HCT116 (cell line): ENCODE measurements at regions not wholly inside any gene's neighbourhood (a gene's known extent, or its start where the extent isn't known, plus 50 kb on each side); places are given as distances from the start of the nearest gene placed in this dataset.

Experiments used
- ATAC-seq: fragments of 200-7000 bp; cut with Tn5 transposase; 2 replicates; pipeline ENCODE4 v1.9.1; 2020; ENCODE audit warnings: mild to moderate bottlenecking, moderate library complexity
- BruUV-seq: library from RNA; stranded (reverse); fragments of 400-500 nt; replicated peaks from 2 replicates; lab custom pipeline; 2021; lab: Mats Ljungman, UMichigan
- CTCF ChIA-PET: fragments of 300-600 bp; sonication (Branson Sonifier 250); formaldehyde crosslinking; loops from one replicate; lab custom pipeline; 2021; ENCODE audit warnings: antibody characterized with exemption; lab: Charles Lee
- POLR2A ChIA-PET: fragments of 300-600, 350-600 bp; sonication (Branson Sonifier 250); formaldehyde crosslinking; loops from one replicate; lab custom pipeline; 2021; ENCODE audit warnings: antibody characterized with exemption; lab: Charles Lee
- RAD21 ChIA-PET, 2 experiments: fragments of 300-600 bp; sonication (Branson Sonifier 250); formaldehyde crosslinking; loops; one replicate each; lab custom pipeline; 2023; ENCODE audit warnings: low total read pairs in 2 of 2; ENCODE audit not compliant: uncharacterized antibody in 2 of 2, unreplicated experiment in 2 of 2, low non-redundant PET in 1 of 2; lab: Charles Lee
- DNase-seq: peaks from one replicate; pipeline ENCODE4 v3.0.0-alpha.2; 2010; ENCODE audit warnings: low read depth, low spot score
- H2AFZ ChIP-seq: fragments of 200-600 bp; shearing (Covaris generic), sonication (generic); 2 replicates; pipeline ENCODE4 v1.6.1; 2017; ENCODE audit warnings: low read depth, mixed run types, mixed read lengths, antibody characterized with exemption, low read length; ENCODE audit not compliant: poor library complexity, severe bottlenecking
- H3K27ac ChIP-seq: 2 replicates; pipeline ENCODE4 v1.5.1; 2012; ENCODE audit warnings: low read depth, low read length
- H3K27me3 ChIP-seq: fragments of 200-600 bp; sonication (generic); 2 replicates; pipeline ENCODE4 v1.6.1; 2016; ENCODE audit warnings: mixed run types, low read length, mixed read lengths; ENCODE audit not compliant: insufficient read depth
- H3K36me3 ChIP-seq, 2 experiments: fragments of 200-500 bp in 1 of 2; fragments of 200-600 bp in 1 of 2; sonication (Bioruptor generic) in 1 of 2; sonication (generic) in 1 of 2; 2 replicates each; pipeline versions ENCODE4 v1.5.1 to v1.6.1; 2014 to 2016; ENCODE audit warnings: low read length in 2 of 2, inconsistent platforms in 1 of 2, mixed read lengths in 1 of 2, mixed run types in 1 of 2; ENCODE audit not compliant: insufficient read depth in 2 of 2, control insufficient read depth in 1 of 2
- H3K4me1 ChIP-seq, 2 experiments: fragments of 200-600 bp in 1 of 2; sonication (generic) in 1 of 2; 2 replicates each; pipeline versions ENCODE4 v1.5.1 to v1.6.1; 2012 to 2017; ENCODE audit warnings: low read length in 2 of 2, inconsistent platforms in 1 of 2, mild to moderate bottlenecking in 1 of 2, mixed read lengths in 1 of 2, mixed run types in 1 of 2, moderate library complexity in 1 of 2; ENCODE audit not compliant: insufficient read depth in 2 of 2, control insufficient read depth in 1 of 2
- H3K4me2 ChIP-seq: fragments of 200-600 bp; sonication (generic); 2 replicates; pipeline ENCODE4 v1.6.1; 2017; ENCODE audit warnings: mixed run types, low read length, mixed read lengths
- H3K4me3 ChIP-seq, 2 experiments: fragments of 200-600 bp in 1 of 2; sonication (generic) in 1 of 2; replicated peaks in 1 of 2; 2 replicates each; pipeline ENCODE4 v1.5.1; 2011 to 2016; ENCODE audit warnings: low read length in 2 of 2, control low read depth in 1 of 2, low read depth in 1 of 2, mild to moderate bottlenecking in 1 of 2, mixed read lengths in 1 of 2, mixed run types in 1 of 2
- H3K79me2 ChIP-seq: fragments of 200-600 bp; sonication (generic); 2 replicates; pipeline ENCODE4 v1.6.1; 2017; ENCODE audit warnings: mild to moderate bottlenecking, mixed run types, low read length, moderate library complexity, mixed read lengths; ENCODE audit not compliant: insufficient read depth
- H3K9ac ChIP-seq: fragments of 200-600 bp; sonication (generic); 2 replicates; pipeline ENCODE4 v1.6.1; 2016; ENCODE audit warnings: low read length, mixed read lengths
- H3K9me2 ChIP-seq: fragments of 200-600 bp; sonication (generic), shearing (Covaris generic); 2 replicates; pipeline ENCODE4 v1.6.1; 2017; ENCODE audit warnings: mixed run types, mild to moderate bottlenecking, moderate library complexity; ENCODE audit not compliant: insufficient read depth
- H3K9me3 ChIP-seq, 2 experiments: fragments of 200-500 bp in 1 of 2; fragments of 200-600 bp in 1 of 2; sonication (Bioruptor generic) in 1 of 2; sonication (generic) in 1 of 2; 2 replicates each; pipeline ENCODE4 v1.6.1; 2014 to 2017; ENCODE audit warnings: low read length in 2 of 2, mixed read lengths in 2 of 2, inconsistent platforms in 1 of 2, low read depth in 1 of 2, mild to moderate bottlenecking in 1 of 2, mixed run types in 1 of 2, moderate library complexity in 1 of 2; ENCODE audit not compliant: control insufficient read depth in 1 of 2, insufficient read depth in 1 of 2
- H4K20me1 ChIP-seq: fragments of 200-600 bp; sonication (generic), shearing (Covaris generic); 2 replicates; pipeline ENCODE4 v1.6.1; 2017; ENCODE audit warnings: mixed run types, mild to moderate bottlenecking, moderate library complexity; ENCODE audit not compliant: insufficient read depth
- CEBPB ChIP-seq: IDR thresholded peaks from 2 replicates; pipeline ENCODE4 v1.6.1; 2012; ENCODE audit warnings: low read depth
- CTCF ChIP-seq, 3 experiments: fragments of 200-600 bp in 1 of 3; sonication (generic) in 1 of 3; IDR thresholded peaks in 2 of 3; conservative IDR thresholded peaks in 1 of 3; 2 replicates each; pipeline ENCODE4 v1.5.1; 2012 to 2017; ENCODE audit warnings: low read depth in 2 of 3, low read length in 2 of 3, antibody characterized with exemption in 1 of 3, borderline replicate concordance in 1 of 3, control low read depth in 1 of 3, mild to moderate bottlenecking in 1 of 3, mixed read lengths in 1 of 3, mixed run types in 1 of 3, moderate library complexity in 1 of 3; ENCODE audit not compliant: insufficient read depth in 1 of 3
- ELF1 ChIP-seq: IDR thresholded peaks from 2 replicates; pipeline ENCODE4 v1.6.1; 2012; ENCODE audit warnings: low read depth, borderline replicate concordance
- EZH2 ChIP-seq: fragments of 200-600 bp; sonication (generic); IDR thresholded peaks from 2 replicates; pipeline ENCODE4 v1.6.1; 2017; ENCODE audit warnings: antibody characterized with exemption, mixed run types
- EZH2phosphoT487 ChIP-seq: fragments of 200-600 bp; IDR thresholded peaks from 2 replicates; pipeline ENCODE4 v1.6.1; 2018; ENCODE audit warnings: antibody characterized with exemption, borderline replicate concordance
- FOSL1 ChIP-seq: IDR thresholded peaks from 2 replicates; pipeline ENCODE4 v1.6.1; 2012; ENCODE audit warnings: low read depth
- MAX ChIP-seq: IDR thresholded peaks from 2 replicates; pipeline ENCODE4 v1.6.1; 2012
- POLR2A ChIP-seq: IDR thresholded peaks from 2 replicates; pipeline ENCODE4 v1.7.0; 2011; ENCODE audit warnings: borderline replicate concordance; ENCODE audit not compliant: insufficient read depth, insufficient read length; ENCODE audit errors: extremely low read depth
- POLR2AphosphoS5 ChIP-seq: IDR thresholded peaks from 2 replicates; pipeline ENCODE4 v1.6.1; 2011; ENCODE audit warnings: mild to moderate bottlenecking, low read depth, low read length, moderate library complexity
- SIN3A ChIP-seq: IDR thresholded peaks from 2 replicates; pipeline ENCODE4 v1.6.1; 2012; ENCODE audit warnings: low read depth
- SRF ChIP-seq: IDR thresholded peaks from 2 replicates; pipeline ENCODE4 v1.6.1; 2012; ENCODE audit warnings: low read depth
- TCF7L2 ChIP-seq: IDR thresholded peaks from 2 replicates; pipeline ENCODE4 v1.7.0; 2011; ENCODE audit warnings: borderline replicate concordance, inconsistent platforms; ENCODE audit not compliant: insufficient read depth, insufficient read length; ENCODE audit errors: extremely low read depth
- ZBTB33 ChIP-seq: IDR thresholded peaks from 2 replicates; pipeline ENCODE4 v1.6.1; 2011; ENCODE audit warnings: mild to moderate bottlenecking, low read length, moderate library complexity; ENCODE audit not compliant: insufficient replicate concordance; ENCODE audit errors: extremely low read depth
- ZFX ChIP-seq: fragments of 450-650 bp; IDR thresholded peaks from 2 replicates; pipeline ENCODE4 v1.6.1; 2017
- intact Hi-C: fragments of 100-400 bp; cut with micrococcal nuclease; formaldehyde crosslinking; loops from 2 replicates; pipeline ENCODE4 v1.10.0; 2022

DNA sequence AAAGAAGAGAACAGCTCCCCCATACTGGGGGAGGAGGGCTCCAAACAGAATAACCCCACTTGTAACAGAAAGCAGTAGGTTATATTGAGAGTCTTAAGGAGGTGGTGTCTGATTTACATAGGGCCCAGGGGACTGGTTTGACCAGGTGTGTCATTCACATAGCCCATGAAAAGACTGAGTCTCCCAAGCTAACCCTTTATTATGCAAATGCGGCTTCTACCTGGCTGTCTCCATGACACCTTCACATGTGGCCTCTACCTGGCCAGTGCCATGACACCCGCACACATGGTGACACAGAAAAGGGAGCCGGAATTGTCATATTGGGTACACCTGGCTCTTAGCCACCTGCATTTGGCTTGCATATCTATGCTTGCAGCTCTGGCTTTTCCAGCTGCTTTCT lies 1057.2 kb upstream of the PIK3C3 start (continued):
- TF ChIP-seq EZH2phosphoT487, result no peak
- TF ChIP-seq, all 23 proteins: peak for 0

DNA sequence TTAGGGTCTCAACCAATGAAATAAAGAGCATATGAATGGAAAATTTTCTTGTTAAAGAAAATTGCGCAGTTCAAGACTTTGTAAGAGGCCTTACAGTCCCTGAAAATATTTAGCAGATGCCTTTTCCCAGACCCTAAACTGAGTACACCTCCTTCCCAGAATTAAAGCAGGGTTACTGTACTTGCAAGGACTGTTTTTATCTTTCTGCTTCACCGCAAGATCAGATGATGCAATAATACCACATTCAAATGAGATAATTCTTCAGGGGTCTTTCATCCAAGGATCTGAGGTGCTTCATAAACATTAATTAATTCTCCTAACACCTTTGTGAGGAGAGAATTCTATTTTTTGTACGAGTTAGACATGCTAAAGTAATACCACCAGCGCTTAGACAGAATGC lies 1071.8 kb upstream of the PIK3C3 start:
- Histone ChIP-seq H2AFZ (no peak overlapping the region), H4K20me1 (no peaks in the 10 kb centered on the region), H3K79me2 (no peaks in the 10 kb centered on the region), H3K36me3 (no peaks in the 10 kb centered on the region), H3K9ac (no peak overlapping the region), H3K4me3 (no peak overlapping the region), H3K4me1 (no peaks in the 10 kb centered on the region), H3K4me2 (no peak overlapping the region), H3K27me3 (no peaks in the 10 kb centered on the region), H3K9me2 (no peaks in the 10 kb centered on the region), H3K27ac (no peak overlapping the region), H3K9me3 (peaks cover 12 to 21% of the 10 kb centered on the region in 2 experiments; a peak in 3 of 4 replicates)
- intact Hi-C loops, result no loop called here
- ATAC-seq (no peak), DNase-seq (no peak)
- no peak for TF ChIP-seq FOSL1
- TF ChIP-seq CTCF (IDR thresholded peaks at IDR 0.05 in 2 of 3, conservative IDR thresholded peaks at IDR 0.05 in 1 of 3; ENCODE audit: borderline replicate concordance in 1 of 3, insufficient read depth in 1 of 3, low read depth in 2 of 3, low read length in 2 of 3), result no peak
- no peak for TF ChIP-seq EZH2
- no peak for TF ChIP-seq POLR2AphosphoS5
- ChIA-PET RAD21 (no interaction called here), CTCF (no interaction called here), POLR2A (no interaction called here)
- no TSS peak for BruUV-seq

GRCh38 chr18:40882468-40882867 lies 1072.6 kb upstream of the PIK3C3 start:
- Histone ChIP-seq H3K79me2 (no peaks in the 10 kb centered on the region), H3K27ac (no peak overlapping the region), H3K9ac (no peak overlapping the region), H3K4me3 (no peak overlapping the region), H3K4me2 (no peak overlapping the region), H3K36me3 (no peaks in the 10 kb centered on the region), H3K9me2 (no peaks in the 10 kb centered on the region), H3K4me1 (no peaks in the 10 kb centered on the region), H4K20me1 (no peaks in the 10 kb centered on the region), H3K9me3 (peaks cover 17 to 21% of the 10 kb centered on the region in 2 experiments; a peak in 3 of 4 replicates), H3K27me3 (no peaks in the 10 kb centered on the region), H2AFZ (no peak overlapping the region)
- ChIA-PET RAD21 (no interaction called here), CTCF (no interaction called here), POLR2A (no interaction called here)
- intact Hi-C loops, result no loop called here
- BruUV-seq, result no TSS peak
- no peak for DNase-seq
- no peak for ATAC-seq
- no peak for TF ChIP-seq ELF1
- TF ChIP-seq POLR2A, result no peak
- no peak for TF ChIP-seq MAX
- TF ChIP-seq TCF7L2, result no peak
- TF ChIP-seq ZFX, result no peak
- no peak for TF ChIP-seq EZH2phosphoT487
- TF ChIP-seq CEBPB, result no peak
- TF ChIP-seq ZBTB33, result no peak
- TF ChIP-seq SRF, result no peak
- no peak for TF ChIP-seq SIN3A
